ENCODE measurements at regions not wholly inside any gene's neighbourhood (a gene's known extent, or its start where the extent isn't known, plus 50 kb on each side); places are given as distances from the start of the nearest gene placed in this dataset.

- TF ChIP-seq CTCF (IDR thresholded peaks at IDR 0.05; ENCODE audit: low read depth, low read length): no peak
- TF ChIP-seq POLR2A (IDR thresholded peaks at IDR 0.05; ENCODE audit: extremely low read depth, insufficient read length): no peak
Measured at GRCh38 chr3:165451371-165452070, 255.3 kb upstream of the SLITRK3 start.
